HepG2 (cell line): ENCODE measurements at regions not wholly inside any gene's neighbourhood (a gene's known extent, or its start where the extent isn't known, plus 50 kb on each side); places are given as distances from the start of the nearest gene placed in this dataset.

Experiments
- ATAC-seq: fragments of 200-7000 bp; cut with Tn5 transposase; 3 replicates; pipeline ENCODE4 v1.9.1; 2020; ENCODE audit warnings: mild to moderate bottlenecking, moderate library complexity
- BruUV-seq: library from RNA; stranded (reverse); fragments of 400-500 nt; replicated peaks from 2 replicates; lab custom pipeline; 2021; lab: Mats Ljungman, UMichigan
- CTCF ChIA-PET: fragments of 300-600 bp; formaldehyde crosslinking; extraction: SDS; loops from one replicate; lab custom pipeline; 2021; ENCODE audit warnings: low total read pairs, inconsistent platforms, low intra/inter-chr PET ratio; lab: Yijun Ruan, JAX
- POLR2A ChIA-PET: fragments of 350-600 bp; sonication (Branson Sonifier 250); formaldehyde crosslinking; loops from one replicate; lab custom pipeline; 2020; ENCODE audit warnings: antibody characterized with exemption, inconsistent platforms; lab: Yijun Ruan, JAX
- DNase-seq: peaks from one replicate; pipeline ENCODE4 v3.0.0-alpha.2; 2015; ENCODE audit warnings: low spot score
- FAIRE-seq: peaks from 3 replicates; lab custom pipeline; 2011; peaks lifted over from hg19 to GRCh38; lab: Jason Lieb, UNC
- H2AFZ ChIP-seq: one replicate; pipeline ENCODE4 v1.6.1; 2011; ENCODE audit warnings: low read length, inconsistent platforms
- H3K27ac ChIP-seq: fragments of 300-600 bp; 3 replicates; pipeline ENCODE4 v1.8.0; 2011; ENCODE audit warnings: mixed run types, mild to moderate bottlenecking, mixed read lengths, low read length, inconsistent platforms; ENCODE audit not compliant: insufficient read depth; ENCODE audit errors: extremely low read length
- H3K27me3 ChIP-seq, 2 experiments: fragments of 200-600 bp in 1 of 2; 2 replicates in 1 of 2; 3 replicates in 1 of 2; pipeline versions ENCODE4 v1.6.0 to v1.8.0; 2011; ENCODE audit warnings: low read length in 2 of 2, mild to moderate bottlenecking in 2 of 2, moderate library complexity in 2 of 2, inconsistent platforms in 1 of 2; ENCODE audit not compliant: insufficient read depth in 2 of 2, control insufficient read depth in 1 of 2
- H3K36me3 ChIP-seq, 2 experiments: fragments of 200-600 bp in 1 of 2; replicated peaks in 1 of 2; 2 replicates in 1 of 2; 3 replicates in 1 of 2; pipeline versions ENCODE4 v1.5.1 to v1.8.0; 2011; ENCODE audit warnings: low read length in 2 of 2, inconsistent platforms in 1 of 2; ENCODE audit not compliant: insufficient read depth in 2 of 2, control insufficient read depth in 1 of 2
- H3K4me1 ChIP-seq: 2 replicates; pipeline ENCODE4 v1.5.1; 2012; ENCODE audit warnings: low read length, inconsistent platforms; ENCODE audit not compliant: insufficient read depth
- H3K4me2 ChIP-seq: 2 replicates; pipeline ENCODE4 v1.6.0; 2011; ENCODE audit warnings: low read depth, low read length, inconsistent platforms
- H3K4me3 ChIP-seq, 3 experiments: fragments of 200-600 bp in 1 of 3; sonication (generic), shearing (Covaris generic) in 1 of 3; replicated peaks in 1 of 3; 2 replicates each; pipeline ENCODE4 v1.5.1; 2011 to 2016; ENCODE audit warnings: low read length in 3 of 3, inconsistent platforms in 2 of 3, low read depth in 2 of 3, mild to moderate bottlenecking in 2 of 3, control low read depth in 1 of 3, mixed read lengths in 1 of 3; ENCODE audit not compliant: insufficient read depth in 1 of 3
- H3K79me2 ChIP-seq: one replicate; pipeline ENCODE4 v1.6.1; 2011; ENCODE audit warnings: low read length, inconsistent platforms; ENCODE audit not compliant: insufficient read depth
- H3K9ac ChIP-seq: 2 replicates; pipeline ENCODE4 v1.6.0; 2011; ENCODE audit warnings: mild to moderate bottlenecking, low read depth, low read length, inconsistent platforms; ENCODE audit not compliant: insufficient read depth
- H3K9me3 ChIP-seq: 2 replicates; pipeline ENCODE4 v1.5.1; 2012; ENCODE audit warnings: mild to moderate bottlenecking, low read length
- H4K20me1 ChIP-seq: 2 replicates; pipeline ENCODE4 v1.6.0; 2011; ENCODE audit warnings: inconsistent platforms, mild to moderate bottlenecking, low read length, moderate library complexity; ENCODE audit not compliant: insufficient read depth
- BORCS8-MEF2B ChIP-seq: sonication (generic); formaldehyde crosslinking; IDR thresholded peaks from 2 replicates; pipeline ENCODE4 v1.8.0; 2022; ENCODE audit warnings: mild to moderate bottlenecking, missing genetic modification reagents
- HMGXB3 ChIP-seq: sonication (generic); formaldehyde crosslinking; IDR thresholded peaks from 2 replicates; pipeline ENCODE4 v1.4.0; 2020; ENCODE audit warnings: missing genetic modification reagents, borderline replicate concordance
- POGZ ChIP-seq: sonication (generic); formaldehyde crosslinking; IDR thresholded peaks from 2 replicates; pipeline ENCODE4 v1.4.0; 2020; ENCODE audit warnings: mild to moderate bottlenecking, missing genetic modification reagents
- WGBS: methylation state at CpG from one replicate; pipeline ENCODE4 v1.1.6; 2017; ENCODE audit warnings: low lambda C conversion rate; 5-methylcytosine and 5-hydroxymethylcytosine counted together
- in situ Hi-C: cut with HindIII; loops from 2 replicates; pipeline ENCODE4 v1.10.0; 2017; ENCODE audit warnings: low pct_unique_long_range_greater_than_20kb; ENCODE audit not compliant: extremely low pct_ligation_motif_present
- intact Hi-C: fragments of 100-400 bp; cut with micrococcal nuclease; formaldehyde crosslinking; loops from one replicate; pipeline ENCODE4 v1.10.0; 2022; ENCODE audit not compliant: unreplicated experiment

GRCh38 chr3:25171118-25171807 lies 256.8 kb upstream of the RARB start:
- TF ChIP-seq HMGXB3 (CRISPR knock-in tag) (no peak), BORCS8-MEF2B (CRISPR knock-in tag) (no peak), POGZ (CRISPR knock-in tag) (no peak)
- no peak overlapping the region for H3K27ac ChIP-seq
- no peaks in the 10 kb centered on the region for H4K20me1 ChIP-seq
- H3K4me3 ChIP-seq: no peak overlapping the region
- no peak overlapping the region for H2AFZ ChIP-seq
- H3K79me2 ChIP-seq: no peaks in the 10 kb centered on the region
- ChIA-PET CTCF (no interaction called here), POLR2A (no interaction called here)
- H3K4me2 ChIP-seq: no peak overlapping the region
- DNase-seq: no peak
- 2% methylated on average over 4 of the region's 4 CpGs for WGBS
- no peaks in the 10 kb centered on the region for H3K36me3 ChIP-seq
- intact Hi-C loops (no loop called here), in situ Hi-C loops (no loop called here)
- H3K9ac ChIP-seq: no peak overlapping the region
- no peak for FAIRE-seq
- ATAC-seq: no peak
- no peaks in the 10 kb centered on the region for H3K4me1 ChIP-seq
- peaks cover 18% of the 10 kb centered on the region; the same call in 1 of the 2 replicates for H3K9me3 ChIP-seq
- no peaks in the 10 kb centered on the region for H3K27me3 ChIP-seq
- BruUV-seq: no TSS peak
